ENCODE measurements at regions not wholly inside any gene's neighbourhood (a gene's known extent, or its start where the extent isn't known, plus 50 kb on each side); places are given as distances from the start of the nearest gene placed in this dataset.
"Not testable (repeated sequence)": the region's sequence is repeated elsewhere in the genome, so short reads cannot be mapped to it uniquely, and the experiment has no call there.

DNA sequence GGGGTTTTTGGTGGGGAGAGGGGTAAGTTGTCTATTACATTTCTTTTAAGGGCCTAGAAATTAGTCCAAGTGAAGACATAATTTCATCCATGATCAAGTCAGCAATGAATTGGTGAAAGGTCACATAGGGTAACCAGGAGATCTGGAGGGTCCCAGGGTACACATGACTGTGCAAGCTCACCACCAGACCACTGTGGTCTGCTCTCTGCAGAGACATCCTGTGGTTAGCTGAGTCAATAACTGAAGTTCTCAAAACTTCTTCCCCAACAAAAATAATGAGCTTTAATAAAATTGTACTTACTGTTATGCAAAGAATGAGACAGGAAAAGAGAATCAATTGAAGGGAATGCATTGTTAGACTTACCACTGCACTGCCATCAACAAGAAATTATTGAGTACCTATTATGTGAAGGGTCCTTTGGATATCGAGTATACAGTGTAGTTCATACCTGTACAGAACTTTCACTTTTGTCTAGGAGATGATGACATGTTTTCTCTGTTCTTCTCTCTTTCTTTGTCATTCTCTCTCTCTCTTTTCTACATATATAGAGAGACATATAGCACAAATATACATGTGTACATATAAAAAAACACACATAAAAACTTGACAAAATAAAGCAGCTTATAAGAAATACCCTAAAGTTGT is 209.8 kb downstream of the GJA1 start:
- DNase-seq: no peak

DNA sequence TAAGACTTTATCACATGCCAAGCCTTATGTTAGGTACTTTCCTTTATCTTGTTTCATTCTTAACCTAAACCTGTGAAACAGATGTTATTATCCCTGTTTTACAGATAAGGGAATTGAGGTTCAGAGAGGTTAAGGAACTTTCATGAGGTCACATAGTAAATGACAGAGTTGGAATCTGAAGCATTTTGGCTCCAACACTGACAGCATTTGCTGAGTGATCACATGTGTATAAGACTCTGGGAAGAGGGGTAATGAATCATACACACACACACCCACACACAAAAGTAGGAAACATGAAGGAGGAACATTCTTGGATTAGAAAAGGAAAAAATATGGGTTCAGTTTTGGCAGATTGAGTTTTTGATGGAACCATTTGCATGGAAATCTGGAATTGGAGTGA is 212.5 kb downstream of the GJA1 start:
- DNase-seq: no peak

DNA sequence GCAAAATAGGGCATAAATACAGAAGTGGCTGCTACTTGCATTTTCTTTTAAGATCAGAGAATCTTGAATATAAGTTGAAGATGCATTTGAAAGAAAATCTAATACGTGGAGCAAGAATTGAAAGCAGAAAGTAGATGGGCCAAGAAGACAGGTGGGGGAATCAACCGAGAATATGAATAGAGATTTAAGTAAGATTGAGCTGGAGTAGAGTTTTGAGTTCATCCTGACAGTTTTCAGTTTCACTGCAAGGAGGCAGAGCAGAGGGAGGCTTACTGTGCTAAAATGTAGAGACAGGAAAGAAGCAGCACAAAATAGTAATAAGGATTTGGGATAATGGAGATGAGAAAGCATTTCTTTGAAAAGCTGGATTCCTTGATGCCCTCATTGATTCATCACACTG is 214.5 kb downstream of the GJA1 start:
- DNase-seq: no peak

DNA sequence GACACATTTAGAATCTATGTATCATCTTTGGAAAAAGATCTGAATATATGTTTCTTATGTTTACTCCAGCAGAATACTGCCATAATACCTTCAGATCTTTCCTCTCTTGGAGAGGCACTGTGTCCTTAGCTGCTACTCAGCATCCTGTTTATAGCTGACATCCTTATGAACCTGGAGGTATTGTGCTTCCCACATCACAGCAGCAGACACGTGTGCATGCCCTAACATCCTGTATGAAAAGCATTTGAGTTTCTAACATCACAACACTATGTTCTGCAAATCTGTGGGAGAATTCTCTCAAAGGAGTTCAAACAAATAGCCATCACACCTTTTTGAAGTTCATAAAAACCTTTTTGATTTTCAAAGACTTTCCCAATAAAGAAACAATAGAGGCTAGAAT is 216.0 kb downstream of the GJA1 start:
- DNase-seq: no peak

DNA sequence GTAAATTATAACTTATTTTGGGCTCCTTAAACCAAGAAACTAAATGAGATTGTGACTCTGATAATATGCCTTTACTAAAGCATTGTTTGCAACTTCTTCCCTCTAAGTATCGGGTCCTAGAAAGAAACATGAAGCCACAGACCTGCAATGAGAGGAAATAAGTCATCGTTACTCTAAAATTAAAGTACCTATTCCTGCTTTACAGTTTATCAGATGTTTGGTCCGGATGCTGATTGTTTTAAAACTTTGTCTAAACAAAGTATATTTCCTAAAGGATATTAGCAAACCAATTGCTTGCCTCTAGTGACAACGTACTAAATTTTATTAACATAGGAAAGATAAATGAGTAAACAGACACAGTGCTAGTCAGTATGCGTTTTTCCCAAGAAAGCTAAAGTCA is 216.8 kb downstream of the GJA1 start:
- no peak for DNase-seq

DNA sequence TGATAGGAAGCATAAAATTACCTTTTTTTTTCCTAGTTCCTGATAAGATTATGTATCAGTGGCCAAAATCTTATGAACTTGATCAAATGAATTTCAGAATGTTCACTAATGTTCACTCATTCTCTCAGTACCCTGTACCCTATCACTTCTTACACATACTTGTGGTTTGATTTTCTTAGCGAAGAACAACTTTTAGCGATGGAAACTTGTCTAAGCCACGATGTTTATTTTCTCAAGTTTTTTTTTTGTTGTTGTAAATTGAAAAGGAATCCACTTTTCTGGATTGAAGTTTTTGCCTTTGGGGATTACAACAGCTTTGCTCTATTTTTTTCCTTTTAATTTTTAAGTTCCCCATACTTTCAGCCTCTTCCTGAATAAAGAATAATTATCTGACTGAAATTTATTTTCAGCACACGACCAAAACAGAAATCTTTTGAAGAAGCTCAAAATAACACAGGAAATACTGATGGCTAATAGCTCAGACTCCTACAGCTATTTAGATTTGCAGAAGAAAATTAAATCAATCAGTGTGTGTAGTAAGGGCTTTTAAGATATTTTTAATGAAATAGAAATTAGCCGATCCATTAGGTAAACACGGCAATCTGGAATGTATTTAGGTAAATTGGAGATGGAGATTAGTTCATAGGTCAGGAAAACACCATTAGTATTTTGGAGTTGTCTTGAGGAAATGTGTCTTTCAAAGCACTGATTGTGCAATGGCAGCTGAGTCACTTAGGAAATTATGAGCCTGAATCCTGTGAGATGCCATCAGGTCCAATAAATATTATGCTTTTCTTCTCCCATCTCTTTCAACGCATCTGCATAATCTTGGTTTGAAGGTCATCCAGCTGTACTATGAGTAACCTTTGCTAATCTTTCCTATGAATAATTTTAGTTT is 217.5 kb downstream of the GJA1 start:
- DNase-seq: no peak

DNA sequence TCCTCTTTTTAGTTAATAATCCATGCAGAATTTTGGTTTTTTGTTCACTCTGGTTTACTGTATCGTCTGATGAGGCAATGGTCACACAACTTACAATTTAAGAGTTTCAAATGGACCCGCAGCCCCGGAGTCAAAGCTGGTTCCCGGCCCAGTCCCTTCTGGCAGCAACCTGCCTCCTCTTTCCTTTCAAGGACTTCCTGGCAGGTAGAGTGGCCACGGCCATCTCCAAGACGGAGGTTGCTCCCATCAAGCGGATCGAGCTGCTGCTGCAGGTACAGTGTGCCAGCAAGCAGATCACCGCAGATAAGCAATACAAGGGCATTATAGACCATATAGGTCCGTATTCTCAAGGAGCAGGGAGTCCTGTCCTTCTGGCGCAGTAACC is 218.2 kb downstream of the GJA1 start:
- no peak for DNase-seq

DNA sequence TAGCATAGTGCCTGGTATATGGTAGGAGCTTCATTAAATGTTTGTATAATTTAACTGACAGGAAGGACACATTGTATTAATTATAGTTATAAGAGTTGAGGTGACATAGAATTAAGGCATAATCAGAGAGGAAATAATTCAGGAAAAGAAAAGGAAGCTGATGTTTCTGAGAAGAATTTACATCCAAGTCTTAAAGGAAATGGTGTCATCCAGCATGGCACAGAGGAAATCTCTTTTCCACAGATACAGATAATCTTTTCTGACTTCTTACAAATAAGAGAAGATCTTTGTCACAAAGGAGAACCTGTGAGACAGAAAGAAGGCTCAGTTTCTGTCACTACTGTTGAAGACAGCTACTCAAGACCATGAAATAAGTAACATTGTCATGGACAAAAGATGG is 222.5 kb downstream of the GJA1 start:
- no peak for DNase-seq

DNA sequence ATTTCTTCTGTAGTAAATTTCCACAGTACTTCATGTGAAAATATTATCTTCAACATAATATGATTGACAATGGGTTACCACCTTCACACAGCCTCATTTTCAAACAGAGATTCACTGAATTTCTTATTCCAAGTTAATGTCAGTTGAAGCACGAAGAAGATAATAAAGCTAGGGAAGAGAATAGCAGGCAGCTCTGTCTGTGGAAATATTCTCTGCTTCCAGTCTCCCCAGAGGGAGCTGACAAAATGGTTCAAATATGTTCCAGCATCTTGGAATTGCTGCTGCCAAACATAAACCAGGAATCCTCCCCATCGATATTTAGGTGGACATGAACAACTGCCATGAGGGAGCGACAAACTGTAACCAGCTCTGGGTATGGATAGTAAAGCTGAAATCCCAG is 224.8 kb downstream of the GJA1 start:
- DNase-seq: no peak

DNA sequence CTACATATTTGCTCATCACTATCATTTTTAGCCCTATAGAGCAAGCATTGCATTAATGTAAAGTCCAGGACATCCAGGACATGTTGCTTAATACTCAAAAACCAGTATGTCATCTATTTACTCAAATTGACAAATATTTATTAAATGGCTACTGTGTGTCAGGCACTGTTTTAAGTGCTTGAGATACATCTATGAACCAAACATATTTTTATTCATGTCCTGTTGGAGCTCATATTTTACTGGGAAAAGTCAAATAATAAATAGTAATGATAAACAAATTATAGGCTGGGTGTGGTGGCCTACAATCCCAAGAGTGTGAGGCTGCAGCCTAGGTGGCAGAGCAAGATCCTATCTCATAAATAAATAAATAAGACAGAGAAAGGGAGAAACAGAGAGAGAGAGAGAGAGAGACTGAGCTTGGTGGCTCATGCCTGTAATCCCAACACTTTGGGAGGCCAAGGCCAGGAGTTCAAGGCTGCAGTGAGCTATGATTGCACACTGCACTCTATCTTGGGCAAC is 227.9 kb downstream of the GJA1 start:
- DNase-seq: no peak

DNA sequence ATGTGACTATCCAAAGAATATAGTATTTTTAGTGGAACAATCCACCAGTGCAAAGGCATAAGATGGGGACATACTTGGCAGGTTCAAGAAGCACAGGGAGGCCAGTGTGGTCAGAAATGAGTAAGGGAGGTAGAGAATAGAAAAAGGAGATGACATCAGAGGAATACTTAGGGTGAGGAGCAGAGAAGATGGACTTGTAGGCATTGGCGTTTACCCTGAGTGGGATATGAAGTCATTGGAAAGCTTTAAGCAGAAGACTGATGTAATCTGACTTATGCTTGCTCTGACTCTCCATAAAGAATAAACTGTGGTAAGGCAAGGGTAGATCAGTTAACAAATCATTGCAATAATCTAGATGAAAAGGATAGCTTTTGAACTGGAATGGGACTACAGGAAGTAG is 228.7 kb downstream of the GJA1 start:
- no peak for DNase-seq

DNA sequence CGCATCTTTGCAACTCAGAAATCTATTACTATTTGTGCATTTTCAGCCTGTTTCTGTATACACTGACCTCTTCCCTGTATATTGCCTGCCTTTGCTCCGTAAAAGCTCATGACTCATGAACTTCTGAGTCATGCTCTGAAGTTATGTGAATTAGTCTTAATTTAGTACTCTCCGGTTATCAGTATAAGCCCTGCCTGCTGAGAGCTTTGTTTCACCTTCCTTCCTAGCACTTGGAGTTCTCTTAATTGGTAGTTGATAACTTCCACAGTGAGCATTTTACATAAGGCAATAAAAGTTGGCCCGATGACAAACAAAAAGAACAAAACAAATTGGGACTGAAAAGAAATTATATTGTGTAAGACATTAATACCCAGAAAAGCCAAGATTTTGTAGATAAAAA is 231.4 kb downstream of the GJA1 start:
- DNase-seq: no peak

DNA sequence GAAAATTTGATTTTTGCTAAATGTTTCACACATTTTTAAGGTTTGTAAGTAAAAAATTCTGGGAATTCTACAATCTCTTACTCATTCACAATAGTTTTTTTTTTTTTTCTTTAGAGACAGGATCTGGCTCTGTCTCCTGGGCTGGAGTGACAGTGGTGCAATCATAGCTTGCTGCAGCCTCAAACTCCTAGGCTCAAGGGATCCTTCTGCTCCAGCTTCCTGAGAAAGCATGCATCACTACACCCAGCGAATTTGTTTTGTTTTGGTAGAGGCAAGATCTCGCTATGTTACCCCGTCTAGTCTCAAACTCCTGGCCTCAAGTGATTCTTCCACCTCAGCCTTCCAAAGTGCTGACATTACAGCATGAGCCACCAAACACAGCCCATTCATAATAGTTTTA is 232.8 kb downstream of the GJA1 start:
- DNase-seq: no peak

DNA sequence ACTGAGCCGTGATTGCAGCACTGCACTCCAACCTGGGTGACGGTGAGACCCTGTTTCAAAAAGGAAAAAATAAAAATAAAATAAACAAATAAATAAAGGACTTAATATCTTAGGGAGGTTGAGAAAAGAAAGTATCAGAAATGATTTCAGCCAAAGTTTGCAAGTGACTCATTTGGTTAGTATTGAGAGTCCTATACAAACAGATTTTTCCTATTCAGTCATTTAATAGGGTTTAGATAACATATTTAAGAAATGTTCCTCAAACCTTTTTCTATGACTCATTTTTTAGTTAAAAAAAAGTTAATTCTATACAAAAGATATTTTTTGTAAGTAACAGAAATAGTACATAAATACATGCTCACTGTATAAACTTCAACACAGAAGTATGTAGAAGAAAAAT is 235.1 kb downstream of the GJA1 start:
- DNase-seq: no peak

DNA sequence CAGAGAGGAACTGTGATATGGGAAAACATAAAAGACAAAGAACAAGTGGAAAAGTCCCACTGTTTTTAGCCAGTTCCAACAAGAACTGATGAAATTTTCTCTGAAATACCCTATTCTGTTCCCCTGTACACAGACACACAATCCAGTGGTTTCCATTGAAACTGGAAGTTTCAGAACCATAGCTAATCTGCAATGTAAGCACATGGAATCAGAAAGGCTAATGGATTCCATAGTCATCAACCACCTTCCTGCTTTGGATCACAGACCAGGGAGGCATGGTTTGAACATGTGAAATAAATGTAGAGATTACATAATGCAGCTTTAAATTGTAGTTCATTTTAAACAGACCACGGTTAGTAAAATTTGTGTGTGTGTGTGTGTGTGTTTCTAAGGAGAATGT is 242.1 kb downstream of the GJA1 start:
- DNase-seq: no peak

DNA sequence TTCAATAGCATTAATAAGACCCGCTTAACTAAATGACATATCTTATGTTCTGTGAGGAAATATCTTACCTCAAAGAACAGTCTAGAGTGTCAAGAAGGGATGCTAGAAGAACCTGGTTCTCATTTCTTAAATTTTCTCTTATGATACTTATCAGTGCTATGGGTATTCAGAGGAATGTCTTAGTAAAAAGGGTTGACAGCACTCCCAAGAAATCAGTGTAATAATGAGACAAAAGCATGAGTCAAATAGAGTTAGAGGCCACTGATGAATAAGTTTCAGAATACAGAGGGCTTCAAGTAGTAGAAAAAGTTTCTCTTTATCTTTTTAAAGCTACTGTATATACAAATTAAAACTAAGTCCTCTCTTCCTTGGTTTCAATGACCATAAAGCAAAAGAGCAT is 242.8 kb downstream of the GJA1 start:
- no peak for DNase-seq

DNA sequence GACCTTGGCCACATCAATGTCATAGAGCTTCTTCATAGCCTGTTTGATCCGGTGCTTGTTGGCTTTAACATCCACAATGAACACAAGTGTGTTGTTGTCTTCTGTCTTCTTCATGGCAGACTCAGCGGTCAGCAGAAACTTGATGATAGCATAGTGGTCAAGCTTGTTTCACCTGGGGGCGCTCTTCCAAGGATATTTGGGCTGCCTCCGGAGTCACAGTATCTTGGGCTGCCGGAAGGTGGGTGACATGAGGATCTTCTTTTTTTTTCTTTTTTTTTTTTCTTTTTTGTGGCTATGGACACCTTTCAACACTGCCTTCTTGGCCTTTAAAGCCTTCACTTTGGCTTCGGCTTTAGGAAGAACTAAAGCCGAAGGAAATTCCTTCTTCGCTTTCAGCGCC is 244.6 kb downstream of the GJA1 start:
- no peak for DNase-seq

DNA sequence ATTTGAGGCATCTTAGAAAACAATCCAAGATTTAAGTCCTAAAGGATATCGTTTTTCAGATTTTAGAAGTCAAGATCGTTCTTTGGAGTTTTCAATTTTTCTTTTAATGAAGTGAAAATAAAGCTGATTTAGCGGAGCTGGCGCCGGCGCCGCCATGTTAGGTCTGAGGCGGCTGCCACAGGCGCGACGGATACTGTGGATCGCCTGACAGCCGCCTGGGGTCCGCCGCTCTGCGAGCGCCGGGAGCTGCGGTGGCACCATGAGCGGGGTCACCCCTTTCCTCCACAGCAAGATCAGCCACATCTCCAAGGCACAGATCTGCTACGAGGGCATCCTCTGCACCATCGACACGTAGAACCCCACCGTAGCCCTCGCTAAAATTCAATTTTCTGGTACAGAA is 247.2 kb downstream of the GJA1 start:
- DNase-seq: no peak

DNA sequence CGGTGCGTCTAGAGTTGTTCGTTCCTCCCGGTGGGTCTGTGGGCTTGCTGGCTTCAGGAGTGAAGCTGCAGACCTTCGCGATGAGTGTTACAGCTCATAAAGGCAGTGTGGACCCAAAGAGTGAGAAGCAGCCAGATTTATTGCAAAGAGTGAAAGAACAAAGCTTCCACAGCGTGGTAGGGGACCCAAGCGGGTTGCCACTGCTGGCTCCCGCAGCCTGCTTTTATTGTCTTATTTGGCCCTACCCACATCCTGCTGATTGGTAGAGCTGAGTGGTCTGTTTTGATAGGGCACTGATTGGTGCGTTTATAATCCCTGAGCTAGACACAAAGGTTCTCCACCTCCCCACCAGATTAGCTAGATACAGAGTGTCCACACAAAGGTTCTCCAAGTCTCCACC is 250.4 kb downstream of the GJA1 start:
- DNase-seq: not testable (repeated sequence)

DNA sequence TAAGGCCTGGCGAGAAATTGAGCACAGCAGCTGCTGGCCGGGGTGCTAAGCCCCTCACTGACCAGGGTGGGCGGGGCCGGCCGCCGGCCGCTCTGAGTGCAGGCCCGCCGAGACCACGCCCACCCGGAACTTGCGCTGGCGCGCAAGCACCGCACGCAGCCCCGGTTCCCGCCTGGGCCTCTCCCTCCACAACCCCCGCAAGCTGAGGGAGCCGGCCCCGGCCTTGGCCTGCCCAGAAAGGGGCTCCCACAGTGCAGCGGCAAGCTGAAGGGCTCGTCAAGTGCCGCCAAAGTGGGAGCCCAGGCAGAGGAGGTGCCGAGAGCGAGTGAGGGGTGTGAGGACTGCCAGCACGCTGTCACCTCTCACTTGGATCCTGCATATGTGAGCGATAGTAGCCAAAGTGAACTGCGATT is 251.2 kb downstream of the GJA1 start:
- DNase-seq: no peak

DNA sequence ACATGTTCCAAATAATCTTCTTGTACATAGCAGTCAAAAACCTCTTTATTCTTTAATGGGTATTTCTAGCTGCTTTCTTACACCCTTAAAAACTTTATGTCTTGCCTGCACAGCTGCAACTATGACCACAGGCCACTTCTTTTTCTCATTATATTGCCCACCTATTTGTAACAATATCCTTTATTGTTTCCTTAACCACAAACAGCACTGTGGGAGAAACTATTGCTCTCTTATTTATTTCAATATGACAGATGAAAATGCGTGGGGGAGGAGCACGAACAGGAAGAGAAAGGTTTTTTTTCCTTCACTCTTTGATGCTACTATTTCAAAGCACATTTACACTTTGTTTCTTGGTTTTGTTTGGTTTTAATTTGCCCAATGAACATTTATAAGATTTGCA is 253.5 kb downstream of the GJA1 start:
- no peak for DNase-seq

DNA sequence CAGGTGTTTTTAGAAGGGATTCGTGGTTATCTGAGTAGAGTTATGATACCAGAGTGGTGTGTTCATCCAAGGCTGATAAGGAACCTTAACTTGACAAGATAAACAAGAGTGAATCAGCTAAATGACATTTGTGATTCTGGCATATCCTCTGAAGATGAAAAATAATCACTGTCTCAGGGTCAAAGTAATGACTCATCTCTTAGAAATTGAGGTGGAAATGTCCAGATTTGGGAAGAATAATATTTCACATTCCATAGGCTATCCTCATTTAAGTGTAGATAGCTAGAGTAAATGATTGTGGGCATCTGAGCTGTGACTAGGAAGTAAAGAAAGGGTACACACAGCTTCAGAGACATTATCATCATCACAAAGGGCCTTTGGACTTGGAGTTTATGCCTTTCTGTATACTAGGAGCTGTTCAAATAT is 255.7 kb downstream of the GJA1 start:
- no peak for DNase-seq

DNA sequence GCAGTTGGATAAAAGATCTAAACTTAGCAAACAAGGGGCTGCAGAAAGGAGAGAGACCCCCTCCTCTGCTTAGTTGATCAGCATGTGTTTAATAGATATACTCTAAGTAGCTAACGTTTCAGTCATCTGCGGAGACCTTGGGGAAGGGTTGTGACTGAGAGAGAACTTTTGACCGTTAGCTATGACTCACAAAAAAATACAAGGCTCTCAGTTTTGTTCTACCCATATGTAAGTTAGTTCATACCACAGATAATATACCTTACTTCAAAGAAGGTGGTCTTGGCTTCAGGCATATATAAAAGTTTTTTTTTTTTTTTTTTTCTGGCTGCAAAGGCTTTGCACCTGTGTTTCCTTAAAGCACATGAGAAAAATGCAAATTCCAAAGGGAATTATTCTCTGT is 258.9 kb downstream of the GJA1 start:
- no peak for DNase-seq

DNA sequence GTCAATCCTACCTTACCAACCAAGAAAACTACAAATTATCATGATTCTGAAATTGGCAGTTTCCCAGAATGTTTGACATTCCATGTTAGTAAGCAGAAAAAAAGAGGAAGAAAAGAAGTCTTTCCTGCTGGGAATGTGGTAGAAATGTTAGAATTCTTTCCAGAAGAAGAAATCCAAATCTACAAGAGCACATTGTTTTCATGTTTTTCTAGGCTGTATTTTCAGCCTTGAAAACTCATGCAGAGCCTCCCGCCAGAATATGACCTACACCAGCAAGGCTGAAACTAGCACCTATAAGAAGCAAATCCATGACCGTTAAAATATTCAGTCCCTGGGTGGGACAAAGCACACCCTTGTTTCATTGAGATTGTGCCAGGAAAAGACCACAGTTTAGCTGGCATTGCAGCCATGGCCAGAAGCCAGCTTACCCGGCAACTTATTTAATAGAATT is 259.4 kb downstream of the GJA1 start:
- DNase-seq: no peak

All from DMS 273 treated with DMSO at 0.1 percent for 48 hours (cell line).